GM12864 (cell line): ENCODE measurements at regions not wholly inside any gene's neighbourhood (a gene's known extent, or its start where the extent isn't known, plus 50 kb on each side); places are given as distances from the start of the nearest gene placed in this dataset.

Experiments
- DNase-seq: peaks from one replicate; pipeline ENCODE4 v3.0.0-alpha.2; 2011; ENCODE audit warnings: low read depth
- H3K4me3 ChIP-seq: 2 replicates; pipeline ENCODE4 v1.5.1; 2011; ENCODE audit warnings: mild to moderate bottlenecking, low read depth, low read length, control low read depth
- CTCF ChIP-seq: IDR thresholded peaks from 2 replicates; pipeline ENCODE4 v1.5.1; 2011; ENCODE audit warnings: low read depth, mild to moderate bottlenecking, moderate library complexity, low read length, control low read depth, inconsistent platforms; ENCODE audit errors: missing control alignments

GRCh38 chr2:136226903-136227302, 109.0 kb upstream of the CXCR4 start:
- TF ChIP-seq CTCF, result no peak
- H3K4me3 ChIP-seq, result no peak overlapping the region

GRCh38 chr2:136225950-136226835, 108.2 kb upstream of the CXCR4 start:
- DNase-seq, result no peak
- TF ChIP-seq CTCF, result no peak
- H3K4me3 ChIP-seq, result no peak overlapping the region

More at GRCh38 chr2:136226903-136227302, 109.0 kb upstream of the CXCR4 start:
- no peak for DNase-seq

- TF ChIP-seq CTCF, result no peak
- DNase-seq, result no peak
- no peak overlapping the region for H3K4me3 ChIP-seq
Observed at GRCh38 chr2:136223274-136223673, 105.3 kb upstream of the CXCR4 start.

GRCh38 chr2:136222862-136223261, 104.9 kb upstream of the CXCR4 start:
- no peak overlapping the region for H3K4me3 ChIP-seq
- no peak for DNase-seq
- TF ChIP-seq CTCF, result no peak

GRCh38 chr2:136221026-136221425, 103.1 kb upstream of the CXCR4 start:
- no peak for TF ChIP-seq CTCF
- DNase-seq, result no peak
- no peak overlapping the region for H3K4me3 ChIP-seq

- no peak overlapping the region for H3K4me3 ChIP-seq
- no peak for DNase-seq
- no peak for TF ChIP-seq CTCF
Observed at GRCh38 chr2:136219963-136220362, 102.0 kb upstream of the CXCR4 start.

- no peak overlapping the region for H3K4me3 ChIP-seq
- no peak for DNase-seq
- TF ChIP-seq CTCF, result no peak
Observed at GRCh38 chr2:136219341-136219740, 101.4 kb upstream of the CXCR4 start.
